Panc1 (cell line): ENCODE measurements at regions not wholly inside any gene's neighbourhood (a gene's known extent, or its start where the extent isn't known, plus 50 kb on each side); places are given as distances from the start of the nearest gene placed in this dataset.

Experiments used
- ATAC-seq: fragments of 200-7000 bp; cut with Tn5 transposase; 2 replicates; pipeline ENCODE4 v1.9.1; 2020; ENCODE audit warnings: mild to moderate bottlenecking, moderate library complexity
- BruUV-seq: library from RNA; stranded (reverse); fragments of 400-500 nt; replicated peaks from 2 replicates; lab custom pipeline; 2021; lab: Mats Ljungman, UMichigan
- CTCF ChIA-PET: fragments of 300-600 bp; sonication (Branson Sonifier 250); formaldehyde crosslinking; loops from one replicate; lab custom pipeline; 2022; ENCODE audit warnings: antibody characterized with exemption; lab: Charles Lee
- POLR2A ChIA-PET: fragments of 300-600 bp; sonication (Branson Sonifier 250); formaldehyde crosslinking; loops from one replicate; lab custom pipeline; 2022; ENCODE audit warnings: antibody characterized with exemption; lab: Charles Lee
- DNase-seq: peaks from one replicate; pipeline ENCODE4 v3.0.0-alpha.2; 2010; ENCODE audit warnings: low read depth, low spot score
- H3K27ac ChIP-seq: 2 replicates; pipeline ENCODE4 v1.5.1; 2011; ENCODE audit warnings: mild to moderate bottlenecking, low read length, inconsistent platforms
- H3K27me3 ChIP-seq: fragments of 200-500 bp; sonication (Bioruptor generic); 2 replicates; pipeline ENCODE4 v1.6.0; 2014; ENCODE audit warnings: low read length, inconsistent platforms; ENCODE audit not compliant: control insufficient read depth, insufficient read depth
- H3K36me3 ChIP-seq: fragments of 200-500 bp; sonication (Bioruptor generic); 2 replicates; pipeline ENCODE4 v1.5.1; 2014; ENCODE audit warnings: inconsistent platforms, mild to moderate bottlenecking, low read length, moderate library complexity; ENCODE audit not compliant: control insufficient read depth, insufficient read depth
- H3K4me1 ChIP-seq: 2 replicates; pipeline ENCODE4 v1.5.1; 2011; ENCODE audit warnings: inconsistent platforms, mild to moderate bottlenecking, low read length, moderate library complexity; ENCODE audit not compliant: control insufficient read depth, insufficient read depth
- H3K4me3 ChIP-seq, 2 experiments: 2 replicates each; pipeline ENCODE4 v1.5.1; 2011 to 2012; ENCODE audit warnings: low read depth in 2 of 2, low read length in 2 of 2, mild to moderate bottlenecking in 2 of 2, inconsistent platforms in 1 of 2, moderate library complexity in 1 of 2
- H3K9me3 ChIP-seq: fragments of 200-500 bp; sonication (Bioruptor generic); 2 replicates; pipeline ENCODE4 v1.5.1; 2014; ENCODE audit warnings: low read depth, mild to moderate bottlenecking, inconsistent platforms, low read length, moderate library complexity; ENCODE audit not compliant: control insufficient read depth, insufficient read depth
- CTCF ChIP-seq: fragments of 450-650 bp; IDR thresholded peaks from 2 replicates; pipeline ENCODE4 v1.5.1; 2017; ENCODE audit warnings: mild to moderate bottlenecking
- POLR2AphosphoS5 ChIP-seq: IDR thresholded peaks from 2 replicates; pipeline ENCODE4 v1.6.1; 2012; ENCODE audit warnings: mild to moderate bottlenecking, low read depth, low read length, moderate library complexity
- REST ChIP-seq, 2 experiments: IDR thresholded peaks; 2 replicates each; pipeline ENCODE4 v1.6.1; 2011 to 2012; ENCODE audit warnings: low read depth in 2 of 2, control low read depth in 1 of 2, low read length in 1 of 2, mild to moderate bottlenecking in 1 of 2, moderate library complexity in 1 of 2; ENCODE audit not compliant: insufficient read depth in 1 of 2
- SIN3A ChIP-seq: IDR thresholded peaks from 2 replicates; pipeline ENCODE4 v1.6.1; 2012; ENCODE audit warnings: low read depth, mild to moderate bottlenecking, low read length, moderate library complexity, borderline replicate concordance; ENCODE audit not compliant: insufficient read depth
- TCF7L2 ChIP-seq: IDR thresholded peaks from 2 replicates; pipeline ENCODE4 v1.6.1; 2011; ENCODE audit warnings: mild to moderate bottlenecking, low read depth, low read length, inconsistent platforms
- in situ Hi-C: cut with HindIII; loops from 2 replicates; pipeline ENCODE4 v1.10.0; 2016; ENCODE audit warnings: low sequenced_read_pairs, low pct_unique_long_range_greater_than_20kb
- intact Hi-C: fragments of 100-400 bp; cut with micrococcal nuclease; formaldehyde crosslinking; loops from one replicate; pipeline ENCODE4 v1.10.0; 2022; ENCODE audit not compliant: unreplicated experiment

GRCh38 chr5:105767267-105767666, 1903.5 kb downstream of the EFNA5 start:
- in situ Hi-C loops: no loop called here
- no peak for ATAC-seq

GRCh38 chr5:105762728-105763127, 1908.0 kb downstream of the EFNA5 start:
- H3K27me3 ChIP-seq: no peaks in the 10 kb centered on the region
- TF ChIP-seq CTCF: no peak
- no peak for TF ChIP-seq REST (IDR thresholded peaks at IDR 0.05; ENCODE audit: insufficient read depth in 1 of 2, low read depth in 2 of 2, low read length in 1 of 2)
- TF ChIP-seq SIN3A: no peak
- TF ChIP-seq TCF7L2: no peak
- no peak for TF ChIP-seq POLR2AphosphoS5
- no peaks in the 10 kb centered on the region for H3K9me3 ChIP-seq
- no peak overlapping the region for H3K4me3 ChIP-seq
- DNase-seq: no peak
- ChIA-PET CTCF (no interaction called here), POLR2A (no interaction called here)
- ATAC-seq: no peak
- no peak overlapping the region for H3K27ac ChIP-seq
- intact Hi-C loops (no loop called here), in situ Hi-C loops (no loop called here)
- H3K36me3 ChIP-seq: no peaks in the 10 kb centered on the region
- BruUV-seq: no TSS peak
- no peaks in the 10 kb centered on the region for H3K4me1 ChIP-seq

More at GRCh38 chr5:105767267-105767666, 1903.5 kb downstream of the EFNA5 start:
- no peak overlapping the region for H3K4me3 ChIP-seq
- no peaks in the 10 kb centered on the region for H3K27me3 ChIP-seq
- H3K27ac ChIP-seq: no peak overlapping the region
- POLR2A ChIA-PET: no interaction called here
- intact Hi-C loops: no loop called here
- CTCF ChIA-PET: no interaction called here
- H3K36me3 ChIP-seq: no peaks in the 10 kb centered on the region
- H3K4me1 ChIP-seq: no peaks in the 10 kb centered on the region
- H3K9me3 ChIP-seq: no peaks in the 10 kb centered on the region
- BruUV-seq: no TSS peak
- TF ChIP-seq REST (IDR thresholded peaks at IDR 0.05; ENCODE audit: insufficient read depth in 1 of 2, low read depth in 2 of 2, low read length in 1 of 2): no peak
- no peak for TF ChIP-seq TCF7L2
- TF ChIP-seq CTCF: no peak
- no peak for TF ChIP-seq SIN3A
- TF ChIP-seq POLR2AphosphoS5: no peak
- no peak for DNase-seq
